K562 (cell line): ENCODE measurements at regions not wholly inside any gene's neighbourhood (a gene's known extent, or its start where the extent isn't known, plus 50 kb on each side); places are given as distances from the start of the nearest gene placed in this dataset.

Experiments used
- GTF2F1 ChIP-seq: IDR thresholded peaks from 2 replicates; pipeline ENCODE4 v1.6.1; 2011; ENCODE audit warnings: low read depth, low read length, improper control_type of control experiment
- TF ChIP-seq, protein P1 (sequence below): sonication (generic); formaldehyde crosslinking; IDR thresholded peaks from 2 replicates; pipeline ENCODE4 v1.4.0; 2020; ENCODE audit warnings: mild to moderate bottlenecking, missing genetic modification reagents
- TF ChIP-seq, protein P2 (sequence below), 3 experiments: IDR thresholded peaks in 2 of 3; conservative IDR thresholded peaks in 1 of 3; 2 replicates each; pipeline ENCODE4 v1.5.1; 2011 to 2012; ENCODE audit warnings: low read length in 3 of 3, mild to moderate bottlenecking in 3 of 3, control low read depth in 2 of 3, improper control_type of control experiment in 1 of 3, inconsistent platforms in 1 of 3, low read depth in 1 of 3, mixed read lengths in 1 of 3, moderate library complexity in 1 of 3; ENCODE audit not compliant: insufficient read depth in 2 of 3

- TF ChIP-seq GTF2F1, result no peak
- TF ChIP-seq, protein P1, sequence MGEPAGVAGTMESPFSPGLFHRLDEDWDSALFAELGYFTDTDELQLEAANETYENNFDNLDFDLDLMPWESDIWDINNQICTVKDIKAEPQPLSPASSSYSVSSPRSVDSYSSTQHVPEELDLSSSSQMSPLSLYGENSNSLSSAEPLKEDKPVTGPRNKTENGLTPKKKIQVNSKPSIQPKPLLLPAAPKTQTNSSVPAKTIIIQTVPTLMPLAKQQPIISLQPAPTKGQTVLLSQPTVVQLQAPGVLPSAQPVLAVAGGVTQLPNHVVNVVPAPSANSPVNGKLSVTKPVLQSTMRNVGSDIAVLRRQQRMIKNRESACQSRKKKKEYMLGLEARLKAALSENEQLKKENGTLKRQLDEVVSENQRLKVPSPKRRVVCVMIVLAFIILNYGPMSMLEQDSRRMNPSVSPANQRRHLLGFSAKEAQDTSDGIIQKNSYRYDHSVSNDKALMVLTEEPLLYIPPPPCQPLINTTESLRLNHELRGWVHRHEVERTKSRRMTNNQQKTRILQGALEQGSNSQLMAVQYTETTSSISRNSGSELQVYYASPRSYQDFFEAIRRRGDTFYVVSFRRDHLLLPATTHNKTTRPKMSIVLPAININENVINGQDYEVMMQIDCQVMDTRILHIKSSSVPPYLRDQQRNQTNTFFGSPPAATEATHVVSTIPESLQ (CRISPR knock-in tag), result no peak
- TF ChIP-seq, protein P2, sequence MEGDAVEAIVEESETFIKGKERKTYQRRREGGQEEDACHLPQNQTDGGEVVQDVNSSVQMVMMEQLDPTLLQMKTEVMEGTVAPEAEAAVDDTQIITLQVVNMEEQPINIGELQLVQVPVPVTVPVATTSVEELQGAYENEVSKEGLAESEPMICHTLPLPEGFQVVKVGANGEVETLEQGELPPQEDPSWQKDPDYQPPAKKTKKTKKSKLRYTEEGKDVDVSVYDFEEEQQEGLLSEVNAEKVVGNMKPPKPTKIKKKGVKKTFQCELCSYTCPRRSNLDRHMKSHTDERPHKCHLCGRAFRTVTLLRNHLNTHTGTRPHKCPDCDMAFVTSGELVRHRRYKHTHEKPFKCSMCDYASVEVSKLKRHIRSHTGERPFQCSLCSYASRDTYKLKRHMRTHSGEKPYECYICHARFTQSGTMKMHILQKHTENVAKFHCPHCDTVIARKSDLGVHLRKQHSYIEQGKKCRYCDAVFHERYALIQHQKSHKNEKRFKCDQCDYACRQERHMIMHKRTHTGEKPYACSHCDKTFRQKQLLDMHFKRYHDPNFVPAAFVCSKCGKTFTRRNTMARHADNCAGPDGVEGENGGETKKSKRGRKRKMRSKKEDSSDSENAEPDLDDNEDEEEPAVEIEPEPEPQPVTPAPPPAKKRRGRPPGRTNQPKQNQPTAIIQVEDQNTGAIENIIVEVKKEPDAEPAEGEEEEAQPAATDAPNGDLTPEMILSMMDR (IDR thresholded peaks at IDR 0.05 in 2 of 3, conservative IDR thresholded peaks at IDR 0.05 in 1 of 3; ENCODE audit: insufficient read depth in 2 of 3, low read depth in 1 of 3, low read length in 3 of 3), result no peak
Measured at GRCh38 chr3:174424656-174425055, 434.5 kb upstream of the NAALADL2 start.
